ENCODE measurements at regions not wholly inside any gene's neighbourhood (a gene's known extent, or its start where the extent isn't known, plus 50 kb on each side); places are given as distances from the start of the nearest gene placed in this dataset.

GRCh38 chr18:41486575-41486974 is 468.5 kb upstream of the PIK3C3 start:
- H2AFZ ChIP-seq (ENCODE audit: low read depth, low read length, severe bottlenecking), result no peak overlapping the region
- H3K27ac ChIP-seq (ENCODE audit: low read depth, low read length), result no peak overlapping the region
- H3K9me3 ChIP-seq (ENCODE audit: insufficient read depth, low read length), result no peaks in the 10 kb centered on the region
- no peaks in the 10 kb centered on the region for H3F3A ChIP-seq (ENCODE audit: insufficient read depth)
- TF ChIP-seq EZH2phosphoT487 (conservative IDR thresholded peaks at IDR 0.05; ENCODE audit: low read length) (no peak), CTCF (IDR thresholded peaks at IDR 0.05; ENCODE audit: insufficient read depth, low read length, poor library complexity, severe bottlenecking) (no peak)
- no peaks in the 10 kb centered on the region for H3K27me3 ChIP-seq (ENCODE audit: low read length)
- no peaks in the 10 kb centered on the region for H3K36me3 ChIP-seq (ENCODE audit: low read length)
- H3K4me3 ChIP-seq (ENCODE audit: insufficient read depth, low read length, poor library complexity, severe bottlenecking), result no peak overlapping the region
- H4K20me1 ChIP-seq (ENCODE audit: low read depth, low read length), result no peaks in the 10 kb centered on the region
- no peaks in the 10 kb centered on the region for H3K9me2 ChIP-seq (replicated peaks; ENCODE audit: insufficient read depth, low read length)
- no peaks in the 10 kb centered on the region for H3K79me2 ChIP-seq (ENCODE audit: insufficient read depth, low read length)
- no peak overlapping the region for H3K4me2 ChIP-seq (ENCODE audit: low read depth, low read length, poor library complexity, severe bottlenecking)
- no peak overlapping the region for H3K9ac ChIP-seq (ENCODE audit: low read length)

- Histone ChIP-seq H3K27me3 (ENCODE audit: low read length) (no peaks in the 10 kb centered on the region), H3K36me3 (ENCODE audit: low read length) (no peaks in the 10 kb centered on the region), H3K4me2 (ENCODE audit: low read depth, low read length, poor library complexity, severe bottlenecking) (no peak overlapping the region), H3K27ac (ENCODE audit: low read depth, low read length) (no peak overlapping the region), H3K9me3 (ENCODE audit: insufficient read depth, low read length) (no peaks in the 10 kb centered on the region), H3K9ac (ENCODE audit: low read length) (no peak overlapping the region), H4K20me1 (ENCODE audit: low read depth, low read length) (no peaks in the 10 kb centered on the region), H3K9me2 (replicated peaks; ENCODE audit: insufficient read depth, low read length) (no peaks in the 10 kb centered on the region), H3K79me2 (ENCODE audit: insufficient read depth, low read length) (no peaks in the 10 kb centered on the region), H3K4me3 (ENCODE audit: insufficient read depth, low read length, poor library complexity, severe bottlenecking) (no peak overlapping the region), H2AFZ (ENCODE audit: low read depth, low read length, severe bottlenecking) (no peak overlapping the region), H3F3A (ENCODE audit: insufficient read depth) (no peaks in the 10 kb centered on the region)
- no peak for TF ChIP-seq EZH2phosphoT487 (conservative IDR thresholded peaks at IDR 0.05; ENCODE audit: low read length)
- no peak for TF ChIP-seq CTCF (IDR thresholded peaks at IDR 0.05; ENCODE audit: insufficient read depth, low read length, poor library complexity, severe bottlenecking)
Measured at GRCh38 chr18:41484069-41484468, 471.0 kb upstream of the PIK3C3 start.

GRCh38 chr18:41482501-41482900 is 472.5 kb upstream of the PIK3C3 start:
- H3K4me3 ChIP-seq (ENCODE audit: insufficient read depth, low read length, poor library complexity, severe bottlenecking), result no peak overlapping the region
- H3K4me2 ChIP-seq (ENCODE audit: low read depth, low read length, poor library complexity, severe bottlenecking), result no peak overlapping the region
- H3K79me2 ChIP-seq (ENCODE audit: insufficient read depth, low read length), result no peaks in the 10 kb centered on the region
- no peaks in the 10 kb centered on the region for H3K27me3 ChIP-seq (ENCODE audit: low read length)
- H3K36me3 ChIP-seq (ENCODE audit: low read length), result no peaks in the 10 kb centered on the region
- no peaks in the 10 kb centered on the region for H3K9me3 ChIP-seq (ENCODE audit: insufficient read depth, low read length)
- no peak overlapping the region for H3K27ac ChIP-seq (ENCODE audit: low read depth, low read length)
- TF ChIP-seq CTCF (IDR thresholded peaks at IDR 0.05; ENCODE audit: insufficient read depth, low read length, poor library complexity, severe bottlenecking) (no peak), EZH2phosphoT487 (conservative IDR thresholded peaks at IDR 0.05; ENCODE audit: low read length) (no peak)
- no peak overlapping the region for H3K9ac ChIP-seq (ENCODE audit: low read length)
- no peaks in the 10 kb centered on the region for H3F3A ChIP-seq (ENCODE audit: insufficient read depth)
- no peaks in the 10 kb centered on the region for H4K20me1 ChIP-seq (ENCODE audit: low read depth, low read length)
- no peak overlapping the region for H2AFZ ChIP-seq (ENCODE audit: low read depth, low read length, severe bottlenecking)
- H3K9me2 ChIP-seq (replicated peaks; ENCODE audit: insufficient read depth, low read length), result no peaks in the 10 kb centered on the region

Measured in SU-DHL-6 (cell line).